Left lung (tissue), 4 donors: ENCODE measurements at regions not wholly inside any gene's neighbourhood (a gene's known extent, or its start where the extent isn't known, plus 50 kb on each side); places are given as distances from the start of the nearest gene placed in this dataset.
A peak's percentile ranks its signal among the peaks of the same experiment; 100 is the strongest.

Source experiments
- ATAC-seq: fragments of 200-7000 bp; cut with Tn5 transposase; one replicate; pipeline ENCODE4 v1.9.1; 2020; ENCODE audit warnings: moderate library complexity
- DNase-seq, 4 donors: peaks; one replicate each; pipeline ENCODE4 v3.0.0-alpha.2; 2013 to 2020
- H3K27ac ChIP-seq, 2 donors: fragments of 200-600 bp; sonication (generic) in 1 of 2; one replicate each; pipeline versions ENCODE4 v1.5.0 to v1.8.0; 2020 to 2021
- H3K27me3 ChIP-seq, 2 donors: fragments of 200-600 bp; sonication (generic) in 1 of 2; one replicate each; pipeline versions ENCODE4 v1.5.0 to v1.8.0; 2020 to 2021
- H3K36me3 ChIP-seq, 2 donors: fragments of 200-600 bp; sonication (generic) in 1 of 2; one replicate each; pipeline versions ENCODE4 v1.5.0 to v1.8.0; 2020 to 2021
- H3K4me1 ChIP-seq, 2 donors: fragments of 200-600 bp; one replicate each; pipeline ENCODE4 v1.8.0; 2021
- H3K4me3 ChIP-seq, 2 donors: fragments of 200-600 bp; sonication (generic) in 1 of 2; one replicate each; pipeline versions ENCODE4 v1.5.0 to v1.8.0; 2020 to 2021; ENCODE audit warnings: mild to moderate bottlenecking in 1 of 2
- H3K9me3 ChIP-seq, 2 donors: fragments of 200-600 bp; sonication (generic) in 1 of 2; one replicate each; pipeline versions ENCODE4 v1.5.0 to v1.8.0; 2020 to 2021
- intact Hi-C, 2 donors: fragments of 100-400 bp; cut with DNase I; formaldehyde crosslinking; loops; one replicate each; pipeline versions ENCODE4 v1.11.2 to v1.14.2; 2022
- TF ChIP-seq, protein P1 (sequence below), 2 donors: fragments of 200-600 bp; sonication (generic) in 1 of 2; IDR thresholded peaks; one replicate each; pipeline versions ENCODE4 v1.5.0 to v1.8.0; 2021; ENCODE audit warnings: antibody characterized with exemption in 2 of 2
- donor health status: DM: no; HTN: yes; CAD: no.
- donor health status: DM: no; HTN: no; CAD: no.

DNA sequence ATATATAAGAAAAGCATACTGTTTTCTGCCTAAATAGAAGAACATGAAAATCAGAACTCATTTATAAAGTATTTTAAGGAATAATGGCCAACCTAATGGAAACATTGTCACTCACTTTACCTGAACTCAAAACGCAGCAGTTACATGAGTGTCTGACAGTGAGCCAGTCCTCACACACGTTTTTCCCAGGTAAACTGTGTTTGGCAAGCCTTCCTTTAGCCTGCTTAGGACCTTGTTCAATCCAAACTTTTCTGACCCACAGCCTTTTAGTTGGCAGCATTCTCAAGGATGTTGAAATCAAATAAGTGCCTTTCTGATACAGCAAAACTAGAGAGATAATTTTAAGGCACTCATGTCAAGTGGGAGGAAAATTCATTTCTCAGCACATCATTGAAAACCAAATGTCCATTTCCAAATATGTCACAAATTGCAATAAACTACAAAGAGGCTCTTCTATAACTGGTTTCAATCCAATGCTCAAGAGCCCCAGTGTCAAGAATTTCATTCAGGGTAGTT lies 83.5 kb upstream of the SPDL1 start:
- Histone ChIP-seq H3K9me3 (no peaks in the 10 kb centered on the region), H3K4me1 (no peaks in the 10 kb centered on the region), H3K36me3 (no peaks in the 10 kb centered on the region), H3K4me3 (no peak overlapping the region), H3K27me3 (no peaks in the 10 kb centered on the region), H3K27ac (no peak overlapping the region)
- ATAC-seq: no peak
- DNase-seq: peak in 1 of 4 donors; percentile 34
- intact Hi-C loops: no loop called here
- TF ChIP-seq, protein P1, sequence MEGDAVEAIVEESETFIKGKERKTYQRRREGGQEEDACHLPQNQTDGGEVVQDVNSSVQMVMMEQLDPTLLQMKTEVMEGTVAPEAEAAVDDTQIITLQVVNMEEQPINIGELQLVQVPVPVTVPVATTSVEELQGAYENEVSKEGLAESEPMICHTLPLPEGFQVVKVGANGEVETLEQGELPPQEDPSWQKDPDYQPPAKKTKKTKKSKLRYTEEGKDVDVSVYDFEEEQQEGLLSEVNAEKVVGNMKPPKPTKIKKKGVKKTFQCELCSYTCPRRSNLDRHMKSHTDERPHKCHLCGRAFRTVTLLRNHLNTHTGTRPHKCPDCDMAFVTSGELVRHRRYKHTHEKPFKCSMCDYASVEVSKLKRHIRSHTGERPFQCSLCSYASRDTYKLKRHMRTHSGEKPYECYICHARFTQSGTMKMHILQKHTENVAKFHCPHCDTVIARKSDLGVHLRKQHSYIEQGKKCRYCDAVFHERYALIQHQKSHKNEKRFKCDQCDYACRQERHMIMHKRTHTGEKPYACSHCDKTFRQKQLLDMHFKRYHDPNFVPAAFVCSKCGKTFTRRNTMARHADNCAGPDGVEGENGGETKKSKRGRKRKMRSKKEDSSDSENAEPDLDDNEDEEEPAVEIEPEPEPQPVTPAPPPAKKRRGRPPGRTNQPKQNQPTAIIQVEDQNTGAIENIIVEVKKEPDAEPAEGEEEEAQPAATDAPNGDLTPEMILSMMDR (IDR thresholded peaks at IDR 0.05): no peak

DNA sequence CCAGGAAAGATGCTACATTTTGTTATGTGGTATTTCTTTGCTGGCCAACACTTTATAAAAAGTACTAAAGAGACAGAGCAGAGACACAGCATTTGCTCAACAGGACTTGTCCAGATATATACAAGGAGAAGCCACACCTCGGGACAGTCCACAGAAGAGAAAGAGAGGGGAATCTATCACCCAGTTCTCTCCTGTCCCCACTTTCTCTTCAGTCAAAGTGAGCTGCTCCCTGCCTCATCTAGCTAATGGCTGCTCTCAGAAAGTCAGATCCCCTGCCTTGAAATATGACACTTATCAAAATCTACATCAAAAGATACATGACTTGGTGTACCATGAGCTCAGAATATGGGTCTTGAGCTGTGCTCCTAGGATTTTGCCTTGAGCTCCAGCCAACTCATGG lies 86.7 kb upstream of the SPDL1 start:
- TF ChIP-seq, protein P1 (IDR thresholded peaks at IDR 0.05): no peak
- ATAC-seq (no peak), DNase-seq (no peak)
- Histone ChIP-seq H3K9me3 (no peaks in the 10 kb centered on the region), H3K36me3 (no peaks in the 10 kb centered on the region), H3K27ac (no peak overlapping the region), H3K4me3 (no peak overlapping the region), H3K4me1 (no peaks in the 10 kb centered on the region), H3K27me3 (no peaks in the 10 kb centered on the region)
- intact Hi-C loops: no loop called here

DNA sequence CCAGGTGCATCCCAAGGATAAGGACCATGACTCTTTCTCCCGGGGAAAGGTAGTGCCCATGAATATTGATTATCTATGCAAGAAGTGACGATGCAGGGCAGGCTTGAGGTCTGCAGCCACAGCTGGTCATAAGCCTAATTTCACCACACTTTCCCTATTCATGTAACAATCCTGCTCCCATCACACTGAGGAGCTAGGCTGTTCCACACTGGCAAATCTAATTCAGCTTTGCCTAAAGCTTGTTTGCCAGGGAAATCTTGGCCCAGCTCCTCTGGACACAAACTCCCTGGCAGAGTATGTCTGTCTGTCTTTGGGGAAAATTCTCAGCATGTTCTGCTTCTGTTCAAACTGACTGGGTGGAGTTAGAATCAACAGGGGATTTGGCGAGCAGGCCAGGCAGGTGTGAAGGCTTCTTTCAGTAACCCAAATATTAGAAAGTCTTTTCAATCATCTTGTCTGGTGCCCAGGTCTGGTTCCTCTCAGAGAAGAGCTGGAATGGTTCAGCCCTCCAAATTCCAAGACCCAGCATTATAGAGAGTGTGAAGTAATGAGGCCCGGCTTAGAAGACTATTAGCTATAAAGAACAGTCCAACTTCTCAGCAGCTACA lies 88.5 kb upstream of the SPDL1 start:
- ATAC-seq: no peak
- H3K27ac ChIP-seq: no peak overlapping the region
- intact Hi-C loops: no loop called here

DNA sequence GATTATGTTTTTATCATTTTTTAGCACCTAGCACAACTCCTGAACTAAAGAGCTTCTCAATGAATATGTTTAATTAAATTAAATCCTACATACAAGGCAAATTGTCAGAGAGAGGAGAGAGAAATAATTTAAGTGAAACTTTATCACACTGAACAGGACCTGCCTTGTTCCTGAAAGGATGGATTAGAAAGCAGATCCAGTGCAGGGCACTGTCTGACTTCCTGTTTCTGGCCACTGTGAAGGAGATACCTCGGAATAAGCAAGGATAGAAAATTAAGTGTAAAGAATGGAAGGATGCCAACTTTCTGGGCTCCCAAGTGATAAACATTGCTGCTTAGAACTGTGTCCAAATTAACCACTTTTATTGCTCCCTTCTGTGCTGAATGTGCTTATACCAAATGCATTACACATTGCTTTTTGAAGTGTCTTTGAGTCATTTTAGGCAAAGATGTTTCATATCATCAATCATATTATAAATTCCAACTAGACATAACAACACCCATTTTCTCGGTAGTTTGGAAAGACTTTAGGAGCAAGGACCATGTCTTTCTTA lies 89.1 kb upstream of the SPDL1 start:
- peak in 1 of 4 donors; percentile 26 for DNase-seq

More for the DNA sequence above, 88.5 kb upstream of the SPDL1 start:
- no peaks in the 10 kb centered on the region for H3K36me3 ChIP-seq
- no peaks in the 10 kb centered on the region for H3K27me3 ChIP-seq
- DNase-seq: no peak
- no peak overlapping the region for H3K4me3 ChIP-seq
- H3K4me1 ChIP-seq: no peaks in the 10 kb centered on the region
- no peaks in the 10 kb centered on the region for H3K9me3 ChIP-seq
- TF ChIP-seq, protein P1 (IDR thresholded peaks at IDR 0.05): no peak

DNA sequence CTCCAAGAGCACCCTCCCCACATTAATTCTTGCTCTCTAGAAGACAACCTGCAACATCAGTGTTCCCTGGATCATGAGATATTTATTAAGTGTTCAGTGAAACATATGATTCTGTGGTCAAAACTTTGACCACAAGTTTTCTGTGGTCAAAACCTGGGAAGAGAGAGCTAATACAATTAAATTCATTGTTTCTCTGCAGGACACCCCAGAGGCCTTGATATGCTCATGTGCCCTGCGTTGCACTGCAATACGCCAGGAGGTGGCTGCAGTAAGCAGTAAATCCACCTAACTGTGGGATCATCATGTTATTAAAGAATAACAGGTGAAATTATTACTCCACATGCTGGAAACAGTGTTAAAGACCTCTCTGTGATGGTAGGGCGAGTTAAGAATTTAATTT lies 109.3 kb upstream of the SPDL1 start:
- H3K4me1 ChIP-seq: no peaks in the 10 kb centered on the region
- no peak overlapping the region for H3K27ac ChIP-seq
- H3K36me3 ChIP-seq: no peaks in the 10 kb centered on the region
- TF ChIP-seq, protein P1 (IDR thresholded peaks at IDR 0.05): no peak
- no peak overlapping the region for H3K4me3 ChIP-seq
- ATAC-seq (no peak), DNase-seq (no peak)
- no peaks in the 10 kb centered on the region for H3K9me3 ChIP-seq
- H3K27me3 ChIP-seq: peaks cover 0 to 5% of the 10 kb centered on the region in 2 donors
- intact Hi-C loops: no loop called here

More for the DNA sequence above, 89.1 kb upstream of the SPDL1 start:
- H3K9me3 ChIP-seq: no peaks in the 10 kb centered on the region
- no peaks in the 10 kb centered on the region for H3K4me1 ChIP-seq
- no peaks in the 10 kb centered on the region for H3K27me3 ChIP-seq
- no peak overlapping the region for H3K4me3 ChIP-seq
- intact Hi-C loops: no loop called here
- no peak for ATAC-seq
- H3K27ac ChIP-seq: no peak overlapping the region
- H3K36me3 ChIP-seq: no peaks in the 10 kb centered on the region
- TF ChIP-seq, protein P1 (IDR thresholded peaks at IDR 0.05): no peak
